HCEC 1CT (cell line): ENCODE measurements at regions not wholly inside any gene's neighbourhood (a gene's known extent, or its start where the extent isn't known, plus 50 kb on each side); places are given as distances from the start of the nearest gene placed in this dataset.
A peak's percentile ranks its signal among the peaks of the same experiment; 100 is the strongest.

Experiments
- DNase-seq: peaks from one replicate; pipeline ENCODE4 v3.0.0-alpha.2; 2017

- peak; percentile 68 for DNase-seq
These were observed 145.6 kb downstream of the HSD17B3 start for GRCh38 chr9:96156171-96156974.

- no peak for DNase-seq
These were observed 147.9 kb downstream of the HSD17B3 start for GRCh38 chr9:96154081-96154480.

GRCh38 chr9:96152550-96152949 is 149.4 kb downstream of the HSD17B3 start:
- DNase-seq = no peak

GRCh38 chr9:96150324-96151227 is 151.4 kb downstream of the HSD17B3 start:
- no peak for DNase-seq

GRCh38 chr9:96149533-96150280 is 152.3 kb downstream of the HSD17B3 start:
- no peak for DNase-seq

- DNase-seq = no peak
These were observed 153.1 kb downstream of the HSD17B3 start for GRCh38 chr9:96148634-96149532.

- DNase-seq = peak; percentile 13
These were observed 154.9 kb downstream of the HSD17B3 start for GRCh38 chr9:96147029-96147428.

- peak; percentile 81 for DNase-seq
These were observed 160.3 kb downstream of the HSD17B3 start for GRCh38 chr9:96141666-96142065.

GRCh38 chr9:96141128-96141474 is 160.9 kb downstream of the HSD17B3 start:
- DNase-seq = no peak

GRCh38 chr9:96140296-96141127 is 161.5 kb downstream of the HSD17B3 start:
- DNase-seq = peak; percentile 32

GRCh38 chr9:96139592-96140295 is 162.2 kb downstream of the HSD17B3 start:
- peak; percentile 94 for DNase-seq

- DNase-seq = no peak
These were observed 163.4 kb downstream of the HSD17B3 start for GRCh38 chr9:96138616-96139015.

GRCh38 chr9:96137671-96138429 is 164.1 kb downstream of the HSD17B3 start:
- peak; percentile 18 for DNase-seq

- DNase-seq = peak; percentile 79
These were observed 164.8 kb downstream of the HSD17B3 start for GRCh38 chr9:96136992-96137670.

- no peak for DNase-seq
These were observed 166.2 kb downstream of the HSD17B3 start for GRCh38 chr9:96135753-96136290.

- DNase-seq = peak; percentile 76
These were observed 166.8 kb downstream of the HSD17B3 start for GRCh38 chr9:96135076-96135752.

- no peak for DNase-seq
These were observed 168.5 kb downstream of the HSD17B3 start for GRCh38 chr9:96133321-96134021.

- DNase-seq = no peak
These were observed 170.2 kb downstream of the HSD17B3 start for GRCh38 chr9:96131825-96132224.
